ENCODE measurements at regions not wholly inside any gene's neighbourhood (a gene's known extent, or its start where the extent isn't known, plus 50 kb on each side); places are given as distances from the start of the nearest gene placed in this dataset.

DNA sequence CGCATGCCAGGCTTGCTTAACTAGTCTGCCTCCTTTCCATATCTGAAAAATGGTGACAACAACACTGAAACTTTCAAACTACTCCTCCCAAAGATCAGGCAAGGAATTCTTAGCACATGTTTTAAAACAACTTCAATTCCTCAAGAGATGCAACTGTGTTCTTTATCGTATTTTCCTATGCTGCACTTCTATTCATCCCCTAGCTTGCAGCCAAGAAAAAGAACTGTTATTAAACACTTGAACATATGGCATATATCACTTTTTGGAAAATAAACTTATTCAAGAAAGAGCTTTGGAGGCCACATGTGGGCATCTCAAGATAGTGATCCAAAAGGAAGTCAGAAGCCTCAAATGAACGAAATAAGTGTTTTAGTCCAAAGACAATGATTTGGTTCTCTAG lies 75.6 kb upstream of the STAM2 start:
- TF ChIP-seq POLR2A (IDR thresholded peaks at IDR 0.05) (no peak), CTCF (IDR thresholded peaks at IDR 0.05) (no peak)

Data from uterus (tissue), 2 donors.